DND-41 (cell line): ENCODE measurements at regions not wholly inside any gene's neighbourhood (a gene's known extent, or its start where the extent isn't known, plus 50 kb on each side); places are given as distances from the start of the nearest gene placed in this dataset.

Source experiments
- ATAC-seq: fragments of 200-7000 bp; cut with Tn5 transposase; 3 replicates; pipeline ENCODE4 v1.9.1; 2021; ENCODE audit warnings: low read depth; ENCODE audit not compliant: insufficient read depth
- DNase-seq: peaks from one replicate; pipeline ENCODE4 v3.0.0-alpha.2; 2020
- H2AFZ ChIP-seq: 2 replicates; pipeline ENCODE4 v1.6.0; 2012; ENCODE audit warnings: low read depth, low read length
- H3K27ac ChIP-seq: 2 replicates; pipeline ENCODE4 v1.5.1; 2012; ENCODE audit warnings: low read length, inconsistent platforms
- H3K27me3 ChIP-seq: fragments of 200-600 bp; sonication (generic); 2 replicates; pipeline ENCODE4 v1.6.0; 2012; ENCODE audit warnings: low read length, mild to moderate bottlenecking, inconsistent platforms; ENCODE audit not compliant: insufficient read depth, poor library complexity
- H3K36me3 ChIP-seq: 2 replicates; pipeline ENCODE4 v1.5.1; 2012; ENCODE audit warnings: low read length, inconsistent platforms; ENCODE audit not compliant: insufficient read depth
- H3K4me1 ChIP-seq: 2 replicates; pipeline ENCODE4 v1.5.1; 2012; ENCODE audit warnings: mild to moderate bottlenecking, low read length; ENCODE audit not compliant: insufficient read depth
- H3K4me2 ChIP-seq: 2 replicates; pipeline ENCODE4 v1.6.0; 2012; ENCODE audit warnings: mild to moderate bottlenecking, moderate library complexity, low read length, inconsistent platforms; ENCODE audit not compliant: insufficient read depth
- H3K4me3 ChIP-seq, 2 experiments: fragments of 200-600 bp in 1 of 2; shearing (Covaris generic) in 1 of 2; 2 replicates each; pipeline ENCODE4 v1.5.1; 2012 to 2016; ENCODE audit warnings: inconsistent platforms in 2 of 2, low read length in 2 of 2, mild to moderate bottlenecking in 2 of 2, low read depth in 1 of 2, moderate library complexity in 1 of 2
- H3K79me2 ChIP-seq: 2 replicates; pipeline ENCODE4 v1.6.0; 2012; ENCODE audit warnings: low read length, inconsistent platforms; ENCODE audit not compliant: insufficient read depth
- H3K9ac ChIP-seq: 2 replicates; pipeline ENCODE4 v1.6.0; 2012; ENCODE audit warnings: low read depth, mild to moderate bottlenecking, inconsistent platforms, low read length, moderate library complexity
- H3K9me3 ChIP-seq: 2 replicates; pipeline ENCODE4 v1.5.1; 2012; ENCODE audit warnings: low read length, moderate library complexity, mild to moderate bottlenecking, inconsistent platforms; ENCODE audit not compliant: insufficient read depth, severe bottlenecking
- H4K20me1 ChIP-seq: 2 replicates; pipeline ENCODE4 v1.6.0; 2012; ENCODE audit warnings: low read length; ENCODE audit not compliant: insufficient read depth
- CTCF ChIP-seq: IDR thresholded peaks from 2 replicates; pipeline ENCODE4 v1.5.1; 2012; ENCODE audit warnings: borderline replicate concordance, low read length, moderate library complexity, mild to moderate bottlenecking; ENCODE audit not compliant: poor library complexity, severe bottlenecking; ENCODE audit errors: extremely low read depth
- EZH2 ChIP-seq: IDR thresholded peaks from 3 replicates; pipeline ENCODE4 v1.6.1; 2012; ENCODE audit warnings: borderline replicate concordance, low read depth, mild to moderate bottlenecking, moderate library complexity, low read length, inconsistent platforms; ENCODE audit not compliant: severe bottlenecking

GRCh38 chr14:76662580-76662979 lies 98.7 kb upstream of the VASH1 start:
- no peak overlapping the region for H3K27ac ChIP-seq
- no peaks in the 10 kb centered on the region for H4K20me1 ChIP-seq
- ATAC-seq (no peak), DNase-seq (no peak)
- H3K4me2 ChIP-seq: no peak overlapping the region
- H3K79me2 ChIP-seq: no peaks in the 10 kb centered on the region
- H3K27me3 ChIP-seq: no peaks in the 10 kb centered on the region
- no peak overlapping the region for H3K4me3 ChIP-seq
- H3K36me3 ChIP-seq: no peaks in the 10 kb centered on the region
- H2AFZ ChIP-seq: no peak overlapping the region
- TF ChIP-seq CTCF (no peak), EZH2 (no peak)
- H3K4me1 ChIP-seq: no peaks in the 10 kb centered on the region
- peaks cover 8% of the 10 kb centered on the region for H3K9me3 ChIP-seq
- no peak overlapping the region for H3K9ac ChIP-seq

GRCh38 chr14:76664790-76665189 lies 96.5 kb upstream of the VASH1 start:
- Histone ChIP-seq H3K9me3 (no peaks in the 10 kb centered on the region), H3K4me1 (no peaks in the 10 kb centered on the region), H3K79me2 (no peaks in the 10 kb centered on the region), H3K9ac (no peak overlapping the region), H3K27ac (no peak overlapping the region), H3K36me3 (no peaks in the 10 kb centered on the region), H3K27me3 (no peaks in the 10 kb centered on the region), H3K4me2 (no peak overlapping the region), H3K4me3 (no peak overlapping the region), H2AFZ (no peak overlapping the region), H4K20me1 (no peaks in the 10 kb centered on the region)
- DNase-seq (no peak), ATAC-seq (no peak)
- TF ChIP-seq CTCF: no peak
- no peak for TF ChIP-seq EZH2

DNA sequence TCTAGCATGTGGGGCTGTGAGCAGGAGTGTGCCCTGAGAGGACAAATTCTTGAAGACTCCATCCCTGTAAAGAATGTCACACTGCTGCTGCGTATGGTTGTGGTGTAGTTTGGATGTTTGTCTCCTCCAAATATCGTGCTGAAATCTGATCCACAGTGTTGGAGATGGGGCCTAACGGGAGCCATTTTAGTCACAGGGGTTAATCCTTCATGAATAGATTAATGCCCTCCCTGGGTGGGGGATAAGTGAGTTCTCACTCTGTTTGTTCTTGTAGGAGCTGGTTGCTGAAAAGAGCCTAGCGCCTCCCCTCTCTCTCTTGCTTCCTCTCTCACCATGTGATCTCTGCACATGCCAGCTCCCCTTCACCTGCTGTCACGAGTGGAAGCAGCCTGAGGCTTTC lies 94.5 kb upstream of the VASH1 start:
- H4K20me1 ChIP-seq: no peaks in the 10 kb centered on the region
- no peak overlapping the region for H3K4me3 ChIP-seq
- no peaks in the 10 kb centered on the region for H3K79me2 ChIP-seq
- no peaks in the 10 kb centered on the region for H3K9me3 ChIP-seq
- H3K27ac ChIP-seq: no peak overlapping the region
- no peak overlapping the region for H3K9ac ChIP-seq
- ATAC-seq (no peak), DNase-seq (no peak)
- H3K4me2 ChIP-seq: no peak overlapping the region
- TF ChIP-seq EZH2: no peak
- no peak for TF ChIP-seq CTCF
- H3K36me3 ChIP-seq: no peaks in the 10 kb centered on the region
- peaks cover 2% of the 10 kb centered on the region for H3K27me3 ChIP-seq
- H2AFZ ChIP-seq: no peak overlapping the region
- H3K4me1 ChIP-seq: no peaks in the 10 kb centered on the region

DNA sequence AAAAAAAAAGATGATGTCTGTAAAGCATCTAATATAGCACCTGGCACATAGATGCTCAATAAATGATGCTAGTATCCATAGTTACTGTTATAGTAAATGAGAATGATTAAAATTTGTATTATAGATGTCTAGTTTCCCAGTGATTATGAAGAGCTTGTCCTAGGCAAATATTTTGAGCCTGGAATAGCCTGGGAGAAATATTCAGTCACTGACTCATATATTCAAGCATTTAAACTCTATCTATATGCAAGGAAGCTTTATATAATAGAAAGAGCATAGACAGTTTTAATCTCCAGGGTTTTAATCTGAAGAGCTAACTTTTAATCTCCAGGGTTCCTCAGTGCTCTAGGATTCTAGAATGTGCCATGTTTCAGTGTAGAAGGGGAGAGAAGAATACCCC lies 91.5 kb upstream of the VASH1 start:
- Histone ChIP-seq H2AFZ (no peak overlapping the region), H3K4me1 (no peaks in the 10 kb centered on the region), H3K4me2 (no peak overlapping the region), H3K4me3 (no peak overlapping the region), H3K27ac (no peak overlapping the region), H3K79me2 (no peaks in the 10 kb centered on the region), H3K36me3 (no peaks in the 10 kb centered on the region), H3K9ac (no peak overlapping the region), H3K9me3 (no peaks in the 10 kb centered on the region), H3K27me3 (peaks cover 7% of the 10 kb centered on the region), H4K20me1 (no peaks in the 10 kb centered on the region)
- ATAC-seq (no peak), DNase-seq (no peak)
- no peak for TF ChIP-seq EZH2
- TF ChIP-seq CTCF: no peak
